ENCODE measurements at regions not wholly inside any gene's neighbourhood (a gene's known extent, or its start where the extent isn't known, plus 50 kb on each side); places are given as distances from the start of the nearest gene placed in this dataset.

DNA sequence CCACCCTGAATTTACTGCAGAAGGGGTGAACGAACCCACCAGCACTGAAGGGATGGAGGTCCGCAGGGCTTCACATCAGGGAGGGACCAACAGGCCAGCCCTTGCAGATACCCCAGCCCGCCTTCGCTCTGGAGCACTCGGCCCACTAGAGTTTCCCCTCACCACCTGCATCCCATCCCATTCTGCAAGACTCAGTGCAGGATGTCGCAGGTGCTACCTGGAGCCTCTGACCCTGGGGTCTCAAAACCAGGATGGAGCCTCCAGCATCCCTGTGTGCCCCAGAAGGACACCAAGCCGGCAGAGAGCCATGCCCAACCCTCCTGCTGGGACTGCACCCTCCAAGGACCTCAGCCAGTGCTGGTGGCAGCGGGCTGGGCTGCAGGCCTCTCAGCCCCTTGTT lies 57.6 kb upstream of the ADRA2C start:
- Mint-ChIP-seq H3K9me3 (no peaks in the 10 kb centered on the region), H3K27ac (peak overlapping the region in 1 of 2 donors; percentile 23), H3K36me3 (ENCODE audit: insufficient read depth) (no peaks in the 10 kb centered on the region), H3K27me3 (peaks cover 37 to 49% of the 10 kb centered on the region in 2 donors), H3K4me3 (no peak overlapping the region), H3K4me1 (ENCODE audit: low read depth in 2 of 2) (peaks cover 0 to 2% of the 10 kb centered on the region in 2 donors)
- DNase-seq (no peak), ATAC-seq (replicated peaks) (no peak)

DNA sequence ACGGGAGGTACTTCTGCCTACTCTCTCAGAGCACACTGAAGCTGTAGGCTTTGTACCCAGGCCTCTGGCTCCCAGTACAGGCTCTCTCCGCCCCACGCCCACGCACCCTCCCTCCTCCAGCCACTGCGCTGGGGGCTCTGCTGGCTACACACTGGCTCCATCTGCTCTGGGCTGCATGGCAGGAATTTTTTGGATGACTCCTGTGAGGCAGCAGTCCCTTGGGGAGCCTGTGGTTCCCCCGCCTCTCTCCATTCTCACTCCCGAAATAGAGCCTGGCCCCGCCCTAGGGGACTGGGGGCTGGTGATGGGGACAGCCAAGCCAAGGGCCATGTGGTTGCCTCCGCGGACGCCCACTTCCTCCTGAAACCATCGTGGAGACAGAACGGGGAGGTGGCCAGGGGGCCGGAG lies 58.1 kb upstream of the ADRA2C start:
- no peaks in the 10 kb centered on the region for H3K9me3 Mint-ChIP-seq
- peaks cover 0 to 2% of the 10 kb centered on the region in 2 donors for H3K4me1 Mint-ChIP-seq (ENCODE audit: low read depth in 2 of 2)
- H3K36me3 Mint-ChIP-seq (ENCODE audit: insufficient read depth): no peaks in the 10 kb centered on the region
- H3K4me3 Mint-ChIP-seq: no peak overlapping the region
- no peak for DNase-seq
- no peak for ATAC-seq (replicated peaks)
- peaks cover 37 to 54% of the 10 kb centered on the region in 2 donors for H3K27me3 Mint-ChIP-seq
- no peak overlapping the region for H3K27ac Mint-ChIP-seq

DNA sequence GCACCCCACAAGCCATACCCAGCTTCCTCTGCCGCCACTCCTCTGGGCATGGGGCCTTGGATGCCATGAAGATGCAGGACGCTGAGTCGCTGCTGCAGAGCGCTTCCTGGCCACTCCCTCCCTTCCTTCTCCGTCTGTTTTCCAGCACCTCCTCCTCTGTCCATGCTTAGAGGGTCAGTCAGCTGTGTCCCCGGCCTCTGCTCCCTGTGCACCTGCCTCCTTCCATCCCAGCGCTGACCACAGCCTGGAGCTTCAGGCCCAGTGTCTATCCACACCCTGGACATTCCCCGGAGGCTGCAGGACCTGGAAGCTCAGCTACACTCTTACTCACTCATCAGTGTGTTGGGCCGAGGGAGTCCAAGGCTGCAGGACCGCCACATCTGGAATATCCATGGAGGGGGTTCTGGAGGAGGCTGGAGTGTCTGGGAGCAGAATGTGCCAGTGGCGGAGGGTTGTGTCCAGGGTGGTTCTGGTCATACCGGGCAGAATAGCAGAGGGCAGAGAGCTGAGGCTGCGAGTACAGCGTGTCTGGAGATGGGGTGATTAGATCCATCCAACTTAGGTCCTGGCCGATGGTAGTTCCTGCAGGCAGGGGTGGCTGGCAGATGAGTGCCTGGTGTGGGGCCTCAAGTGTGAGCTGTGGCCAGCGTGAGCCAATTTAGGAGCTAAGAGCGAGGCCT lies 58.6 kb upstream of the ADRA2C start:
- H3K27me3 Mint-ChIP-seq: peaks cover 37 to 60% of the 10 kb centered on the region in 2 donors
- DNase-seq: no peak
- no peaks in the 10 kb centered on the region for H3K36me3 Mint-ChIP-seq (ENCODE audit: insufficient read depth)
- no peaks in the 10 kb centered on the region for H3K9me3 Mint-ChIP-seq
- H3K27ac Mint-ChIP-seq: no peak overlapping the region
- H3K4me3 Mint-ChIP-seq: no peak overlapping the region
- peaks cover 0 to 2% of the 10 kb centered on the region in 2 donors for H3K4me1 Mint-ChIP-seq (ENCODE audit: low read depth in 2 of 2)
- ATAC-seq (replicated peaks): no peak

DNA sequence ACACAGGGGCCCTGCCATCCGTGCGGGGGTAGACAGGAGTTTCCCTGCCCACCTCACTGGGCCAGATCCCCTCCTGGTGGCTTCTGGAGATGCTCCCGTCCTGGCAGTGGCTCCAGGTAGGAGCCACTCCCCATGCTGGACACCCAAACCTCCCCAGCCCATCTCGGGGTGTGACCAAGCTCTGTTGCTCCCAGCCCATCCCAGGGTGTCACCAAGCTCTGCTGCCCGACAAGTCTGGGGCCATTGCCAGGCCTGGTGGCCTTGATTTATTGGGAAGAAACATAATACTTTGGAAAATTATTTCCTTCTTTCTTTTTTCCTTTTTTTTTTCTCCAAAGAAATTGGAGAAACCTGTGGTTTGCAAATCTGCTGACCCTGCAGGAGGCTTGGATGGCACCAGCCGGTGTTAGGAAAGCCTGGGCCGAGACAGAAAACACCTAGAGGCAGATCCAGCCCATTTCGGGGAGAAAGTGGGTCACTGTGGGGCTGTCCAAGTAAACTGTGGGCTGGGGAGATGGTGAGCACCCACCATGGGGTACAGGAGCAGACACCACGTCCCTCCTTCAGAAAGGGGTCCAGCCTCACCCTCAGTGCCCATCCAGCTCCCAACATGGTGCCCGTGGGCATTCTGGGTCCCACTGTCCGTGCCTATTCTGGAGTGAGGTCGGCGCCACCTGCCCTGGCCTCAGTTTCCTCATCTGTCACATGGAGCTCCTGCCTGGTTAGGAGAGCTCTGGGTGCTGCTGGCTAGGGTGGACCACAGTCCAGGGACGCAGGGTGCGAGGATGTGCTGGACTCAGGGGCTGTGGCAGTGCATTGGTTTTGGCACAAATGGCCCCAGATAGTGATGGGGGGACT lies 59.4 kb upstream of the ADRA2C start:
- DNase-seq: no peak
- Mint-ChIP-seq H3K27me3 (peaks cover 37 to 66% of the 10 kb centered on the region in 2 donors), H3K27ac (no peak overlapping the region), H3K4me1 (ENCODE audit: low read depth in 2 of 2) (peaks cover 0 to 4% of the 10 kb centered on the region in 2 donors), H3K36me3 (ENCODE audit: insufficient read depth) (no peaks in the 10 kb centered on the region), H3K9me3 (no peaks in the 10 kb centered on the region), H3K4me3 (no peak overlapping the region)
- no peak for ATAC-seq (replicated peaks)

DNA sequence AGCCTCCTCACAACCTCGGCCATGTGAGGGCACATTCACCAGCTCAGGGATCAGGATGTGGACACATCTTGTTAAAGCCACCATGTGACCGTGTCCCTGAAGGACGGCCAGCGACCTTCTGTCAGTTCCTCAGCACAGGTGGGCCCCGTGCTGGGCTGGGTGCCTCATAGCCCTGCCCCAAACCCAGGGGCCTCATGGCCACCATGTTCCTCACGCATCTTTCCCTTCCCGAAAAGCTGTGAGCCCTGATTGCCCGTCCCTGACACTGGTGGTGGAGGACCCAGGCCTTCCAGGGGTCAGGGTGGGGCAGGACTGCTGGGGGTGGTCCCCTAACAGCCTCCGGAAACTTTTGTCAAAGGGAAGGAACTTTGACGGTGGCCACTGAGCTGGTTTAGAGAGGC lies 60.1 kb upstream of the ADRA2C start:
- Mint-ChIP-seq H3K4me1 (ENCODE audit: low read depth in 2 of 2) (peaks cover 0 to 4% of the 10 kb centered on the region in 2 donors), H3K9me3 (no peaks in the 10 kb centered on the region), H3K27me3 (peaks cover 37 to 66% of the 10 kb centered on the region in 2 donors)

DNA sequence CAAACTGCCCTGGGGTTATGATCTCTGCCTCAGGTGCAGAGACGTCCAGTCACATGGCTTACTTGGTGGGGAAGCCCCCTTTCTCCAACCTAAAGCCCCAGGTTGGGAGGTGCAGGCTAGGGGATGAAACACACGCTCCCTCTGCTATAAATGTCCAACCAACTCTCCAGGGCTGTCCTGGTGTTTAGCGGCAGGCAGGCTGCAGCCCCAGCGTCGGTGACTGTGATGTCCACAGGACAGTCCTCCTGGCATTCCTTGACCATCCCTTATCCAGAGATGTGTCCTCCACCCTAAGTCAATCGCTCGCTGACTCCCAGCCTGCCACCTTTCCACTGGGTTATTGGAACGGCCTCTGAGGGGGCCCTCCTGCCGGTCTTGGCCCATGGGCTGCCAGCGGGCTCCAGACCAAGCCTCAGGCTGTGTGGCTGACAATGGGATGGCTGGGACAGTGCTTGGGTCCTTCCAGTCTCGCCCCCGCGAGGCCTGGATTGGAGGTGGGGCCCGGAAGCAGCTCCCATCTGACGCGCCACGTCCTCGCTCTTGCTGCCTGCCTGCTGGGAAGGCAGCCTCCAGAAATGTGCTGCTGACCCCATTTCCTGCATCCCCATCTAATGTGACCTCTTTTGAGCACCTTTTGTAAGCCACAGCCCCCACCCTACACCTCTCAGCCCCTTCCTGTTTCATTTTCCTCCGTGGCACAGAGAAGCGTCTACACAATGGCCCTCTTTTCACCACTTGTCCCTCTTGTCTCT lies 60.8 kb upstream of the ADRA2C start:
- DNase-seq: no peak
- peaks cover 0 to 4% of the 10 kb centered on the region in 2 donors for H3K4me1 Mint-ChIP-seq (ENCODE audit: low read depth in 2 of 2)
- no peaks in the 10 kb centered on the region for H3K36me3 Mint-ChIP-seq (ENCODE audit: insufficient read depth)
- peaks cover 40 to 73% of the 10 kb centered on the region in 2 donors for H3K27me3 Mint-ChIP-seq
- H3K4me3 Mint-ChIP-seq: no peak overlapping the region
- H3K9me3 Mint-ChIP-seq: no peaks in the 10 kb centered on the region
- ATAC-seq (replicated peaks): no peak
- no peak overlapping the region for H3K27ac Mint-ChIP-seq

More for the DNA sequence above, 60.1 kb upstream of the ADRA2C start:
- Mint-ChIP-seq H3K36me3 (ENCODE audit: insufficient read depth) (no peaks in the 10 kb centered on the region), H3K27ac (no peak overlapping the region), H3K4me3 (no peak overlapping the region)
- DNase-seq (no peak), ATAC-seq (replicated peaks) (no peak)

DNA sequence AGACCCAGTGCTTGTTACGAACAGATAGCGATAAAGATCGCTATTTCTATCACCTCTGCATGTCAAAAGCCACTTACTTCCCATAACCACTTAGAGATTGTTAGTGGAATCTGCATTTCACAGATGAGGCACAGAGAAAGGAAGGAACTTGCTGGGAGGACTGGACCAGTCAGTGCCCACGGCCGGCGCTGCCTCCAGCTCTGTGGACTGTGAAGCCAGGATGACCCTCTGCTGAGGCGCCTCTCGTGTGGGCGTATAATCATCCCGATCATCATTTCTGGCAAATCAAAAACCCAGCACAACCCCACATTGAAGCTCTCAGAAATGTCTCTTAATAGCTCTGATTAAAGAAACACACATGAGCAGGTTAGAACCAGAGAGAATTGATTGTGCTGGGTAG lies 61.5 kb upstream of the ADRA2C start:
- Mint-ChIP-seq H3K9me3 (no peaks in the 10 kb centered on the region), H3K36me3 (ENCODE audit: insufficient read depth) (no peaks in the 10 kb centered on the region), H3K27me3 (peaks cover 46 to 80% of the 10 kb centered on the region in 2 donors)

DNA sequence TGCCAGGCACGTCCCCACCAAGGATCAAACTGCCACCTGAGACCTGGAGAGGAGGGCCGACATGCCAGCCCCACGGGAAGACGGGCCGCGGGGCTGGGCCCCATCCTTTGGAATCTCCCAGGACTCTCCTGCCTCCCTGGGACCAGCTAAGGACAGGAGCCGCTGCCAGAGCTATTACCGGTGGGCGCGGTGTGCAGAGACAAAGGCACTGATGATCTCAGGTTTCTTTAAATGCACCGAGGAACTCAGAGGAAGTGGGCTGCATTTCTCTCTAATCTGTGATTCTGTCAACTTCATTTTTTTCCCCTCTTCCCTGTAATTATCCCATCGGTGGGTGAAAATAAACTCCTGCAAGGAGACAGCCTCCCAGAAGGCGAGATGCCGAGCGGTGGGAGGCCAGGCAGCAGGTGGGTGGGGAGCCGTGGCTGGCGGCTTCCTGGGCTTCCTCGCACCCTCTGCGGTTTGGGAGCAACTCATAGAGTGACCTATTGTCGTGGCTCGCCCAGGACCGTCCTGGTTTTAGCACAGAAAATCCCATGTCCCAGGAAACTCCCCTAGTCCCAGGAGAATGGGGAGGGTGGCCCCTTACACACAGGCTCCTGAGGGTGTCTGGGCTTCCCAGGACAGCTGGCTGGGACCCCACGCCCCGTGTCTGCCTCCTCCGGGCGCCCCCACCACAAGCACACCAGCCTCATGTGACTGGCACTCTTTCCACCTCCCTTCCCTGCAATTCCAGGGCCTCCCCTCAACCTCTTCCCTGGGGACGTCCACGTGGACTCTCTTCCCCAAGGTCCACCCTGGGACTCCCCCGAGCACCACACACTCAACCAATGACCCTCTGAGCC lies 62.3 kb upstream of the ADRA2C start:
- ATAC-seq (replicated peaks): no peak
- H3K4me1 Mint-ChIP-seq (ENCODE audit: low read depth in 2 of 2): peaks cover 3 to 4% of the 10 kb centered on the region in 2 donors
- DNase-seq: no peak
- H3K27ac Mint-ChIP-seq: no peak overlapping the region
- no peak overlapping the region for H3K4me3 Mint-ChIP-seq
- peaks cover 45 to 80% of the 10 kb centered on the region in 2 donors for H3K27me3 Mint-ChIP-seq
- H3K9me3 Mint-ChIP-seq: no peaks in the 10 kb centered on the region
- no peaks in the 10 kb centered on the region for H3K36me3 Mint-ChIP-seq (ENCODE audit: insufficient read depth)

More for the DNA sequence above, 61.5 kb upstream of the ADRA2C start:
- ATAC-seq (replicated peaks) (no peak), DNase-seq (no peak)
- Mint-ChIP-seq H3K27ac (no peak overlapping the region), H3K4me3 (no peak overlapping the region), H3K4me1 (ENCODE audit: low read depth in 2 of 2) (peaks cover 0 to 4% of the 10 kb centered on the region in 2 donors)

GRCh38 chr4:3703343-3703676 lies 62.9 kb upstream of the ADRA2C start:
- H3K27me3 Mint-ChIP-seq: peaks cover 47 to 80% of the 10 kb centered on the region in 2 donors
- DNase-seq (no peak), ATAC-seq (replicated peaks) (no peak)
- H3K27ac Mint-ChIP-seq: no peak overlapping the region
- H3K36me3 Mint-ChIP-seq (ENCODE audit: insufficient read depth): no peaks in the 10 kb centered on the region
- H3K4me3 Mint-ChIP-seq: no peak overlapping the region
- H3K9me3 Mint-ChIP-seq: peaks cover 0 to 2% of the 10 kb centered on the region in 2 donors
- H3K4me1 Mint-ChIP-seq (ENCODE audit: low read depth in 2 of 2): peaks cover 3 to 4% of the 10 kb centered on the region in 2 donors

DNA sequence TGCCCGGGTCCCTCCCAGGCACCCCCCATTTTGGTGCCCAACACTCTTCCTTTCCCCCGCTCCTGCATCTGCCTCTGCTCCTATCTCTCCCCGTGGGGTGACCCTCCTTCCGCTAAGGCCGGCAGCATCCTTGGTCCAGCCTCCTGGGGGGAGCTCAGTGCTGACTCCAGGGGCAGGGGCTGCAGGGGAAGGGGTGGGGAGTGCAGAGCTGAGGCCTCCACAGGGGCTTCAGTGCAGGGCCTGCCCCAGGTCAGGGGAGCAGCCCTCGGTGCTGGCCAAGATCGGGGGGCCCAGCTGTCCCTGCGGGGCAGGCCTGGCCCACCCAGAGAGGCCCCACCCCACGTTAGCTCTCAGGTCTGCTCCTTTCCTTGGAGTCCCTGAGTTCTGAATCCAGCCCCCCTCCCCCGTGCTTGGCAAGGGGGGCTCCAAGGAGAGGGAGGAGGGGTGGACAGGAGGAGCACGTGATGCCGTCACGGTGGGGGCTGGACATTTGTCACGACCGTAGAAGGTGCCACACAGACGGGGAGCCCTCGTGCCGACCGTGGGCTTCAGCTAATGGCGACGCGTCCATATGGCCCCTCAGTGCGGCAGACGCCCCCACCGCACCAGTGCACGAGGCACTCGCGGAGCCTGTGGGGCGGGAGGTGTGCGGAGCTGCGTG lies 63.5 kb upstream of the ADRA2C start:
- ATAC-seq (replicated peaks) (no peak), DNase-seq (no peak)
- H3K4me3 Mint-ChIP-seq: no peak overlapping the region
- H3K4me1 Mint-ChIP-seq (ENCODE audit: low read depth in 2 of 2): peaks cover 3 to 4% of the 10 kb centered on the region in 2 donors
- no peaks in the 10 kb centered on the region for H3K36me3 Mint-ChIP-seq (ENCODE audit: insufficient read depth)
- peaks cover 45 to 78% of the 10 kb centered on the region in 2 donors for H3K27me3 Mint-ChIP-seq
- H3K9me3 Mint-ChIP-seq: peaks cover 0 to 2% of the 10 kb centered on the region in 2 donors
- no peak overlapping the region for H3K27ac Mint-ChIP-seq

DNA sequence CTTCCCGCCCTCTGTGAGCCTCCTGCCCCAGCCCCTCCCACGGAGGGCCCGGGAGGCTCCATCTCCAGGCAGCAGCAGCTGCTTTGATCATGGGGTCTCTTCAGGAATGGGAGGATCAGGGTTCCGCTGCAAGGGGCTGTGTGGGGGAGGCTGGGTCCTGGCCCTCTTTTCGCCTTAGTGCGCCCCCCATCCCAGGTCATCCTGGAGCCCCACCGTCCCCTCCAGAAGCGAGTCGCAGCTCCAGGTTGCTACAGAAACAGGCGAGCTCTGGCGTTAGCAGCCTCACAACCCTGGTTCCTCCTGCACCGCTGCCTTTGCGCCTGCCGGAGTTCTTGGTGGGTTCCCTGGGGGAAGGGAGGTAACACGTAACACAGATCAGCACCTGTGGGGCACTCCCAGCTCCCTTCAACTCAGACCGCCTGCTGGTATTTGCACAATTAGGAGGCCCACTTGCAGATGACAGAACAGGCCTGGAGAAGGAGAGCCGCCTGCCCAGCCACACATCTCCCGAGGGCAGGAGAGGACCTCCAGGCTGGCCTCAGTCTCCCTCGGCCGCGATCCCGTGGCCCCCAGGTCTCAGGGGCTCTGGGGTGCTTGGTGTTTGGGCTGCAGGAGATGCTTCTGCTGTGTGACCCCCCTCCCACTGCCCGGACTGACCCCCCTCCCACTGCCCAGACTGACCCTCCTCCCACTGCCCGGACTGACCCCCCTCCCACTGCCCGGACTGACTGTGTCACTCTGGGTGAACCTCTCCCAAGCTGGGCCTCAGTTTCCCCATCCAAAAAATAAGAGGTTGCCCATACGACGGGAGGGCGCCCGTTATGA lies 64.2 kb upstream of the ADRA2C start:
- ATAC-seq (replicated peaks) (no peak), DNase-seq (no peak)
- H3K4me3 Mint-ChIP-seq: no peak overlapping the region
- peaks cover 47 to 78% of the 10 kb centered on the region in 2 donors for H3K27me3 Mint-ChIP-seq
- peaks cover 3 to 4% of the 10 kb centered on the region in 2 donors for H3K4me1 Mint-ChIP-seq (ENCODE audit: low read depth in 2 of 2)
- no peak overlapping the region for H3K27ac Mint-ChIP-seq
- no peaks in the 10 kb centered on the region for H3K36me3 Mint-ChIP-seq (ENCODE audit: insufficient read depth)
- H3K9me3 Mint-ChIP-seq: peaks cover 6 to 7% of the 10 kb centered on the region in 2 donors

DNA sequence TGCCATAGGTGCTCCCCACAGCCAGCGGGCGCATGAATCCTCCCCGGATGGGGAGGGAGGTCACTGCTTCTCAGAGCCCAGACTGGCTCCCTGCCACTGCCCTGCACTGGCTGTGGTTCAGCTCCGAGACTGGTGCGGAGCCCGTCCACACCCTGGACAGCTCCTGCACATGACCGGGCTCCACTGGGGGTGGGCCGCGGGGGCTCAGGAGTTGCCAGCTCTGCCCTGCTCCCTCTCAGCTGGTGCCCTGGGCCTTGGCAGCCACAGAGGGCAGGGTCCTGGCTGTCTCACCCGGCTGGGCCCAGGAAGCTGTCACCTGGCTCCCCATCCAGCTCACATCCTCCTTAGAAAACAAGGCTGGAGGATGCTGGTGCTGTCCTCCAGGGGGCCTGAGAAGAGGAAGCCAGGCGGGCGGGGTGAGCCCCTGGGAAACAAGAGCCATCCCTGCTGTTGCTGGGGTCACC lies 64.9 kb upstream of the ADRA2C start:
- no peaks in the 10 kb centered on the region for H3K36me3 Mint-ChIP-seq (ENCODE audit: insufficient read depth)
- no peak overlapping the region for H3K27ac Mint-ChIP-seq
- no peak overlapping the region for H3K4me3 Mint-ChIP-seq
- H3K4me1 Mint-ChIP-seq (ENCODE audit: low read depth in 2 of 2): peaks cover 3 to 4% of the 10 kb centered on the region in 2 donors
- ATAC-seq (replicated peaks) (no peak), DNase-seq (no peak)
- H3K9me3 Mint-ChIP-seq: peaks cover 9% of the 10 kb centered on the region in 2 donors
- H3K27me3 Mint-ChIP-seq: peaks cover 53 to 85% of the 10 kb centered on the region in 2 donors
